Adipocyte (in vitro differentiated cells): ENCODE measurements at regions not wholly inside any gene's neighbourhood (a gene's known extent, or its start where the extent isn't known, plus 50 kb on each side); places are given as distances from the start of the nearest gene placed in this dataset.

Experiments used
- DNase-seq: peaks from one replicate; pipeline ENCODE4 v3.0.0-alpha.2; 2015; ENCODE audit warnings: low read depth
- H3K27me3 ChIP-seq: replicated peaks from 2 replicates; pipeline ENCODE4 v1.7.0; 2013; ENCODE audit warnings: mild to moderate bottlenecking, low read length, moderate library complexity; ENCODE audit not compliant: control insufficient read depth, insufficient read depth
- H3K36me3 ChIP-seq: 2 replicates; pipeline ENCODE4 v1.7.0; 2013; ENCODE audit warnings: low read length, mild to moderate bottlenecking, moderate library complexity; ENCODE audit not compliant: control insufficient read depth, insufficient read depth, severe bottlenecking
- H3K4me1 ChIP-seq: 2 replicates; pipeline ENCODE4 v1.7.0; 2013; ENCODE audit warnings: mild to moderate bottlenecking, low read length, moderate library complexity; ENCODE audit not compliant: control insufficient read depth, insufficient read depth
- H3K4me3 ChIP-seq: 2 replicates; pipeline ENCODE4 v1.7.0; 2013; ENCODE audit warnings: mild to moderate bottlenecking, low read length, moderate library complexity
- H3K9ac ChIP-seq: 2 replicates; pipeline ENCODE4 v1.7.0; 2013; ENCODE audit warnings: mild to moderate bottlenecking, low read length, moderate library complexity
- H3K9me3 ChIP-seq: 2 replicates; pipeline ENCODE4 v1.7.0; 2013; ENCODE audit warnings: mild to moderate bottlenecking, low read length, moderate library complexity; ENCODE audit not compliant: control insufficient read depth

- H3K9me3 ChIP-seq = no peaks in the 10 kb centered on the region
- no peak for DNase-seq
- no peak overlapping the region for H3K9ac ChIP-seq
- H3K4me3 ChIP-seq = no peak overlapping the region
- no peaks in the 10 kb centered on the region for H3K36me3 ChIP-seq
- H3K4me1 ChIP-seq = no peaks in the 10 kb centered on the region
- no peaks in the 10 kb centered on the region for H3K27me3 ChIP-seq
Observed at GRCh38 chr13:111557921-111558699, 237.7 kb downstream of the TEX29 start.

- H3K4me3 ChIP-seq = no peak overlapping the region
- H3K27me3 ChIP-seq = no peaks in the 10 kb centered on the region
- no peaks in the 10 kb centered on the region for H3K36me3 ChIP-seq
- no peak for DNase-seq
- H3K4me1 ChIP-seq = no peaks in the 10 kb centered on the region
- no peak overlapping the region for H3K9ac ChIP-seq
- H3K9me3 ChIP-seq = no peaks in the 10 kb centered on the region
Observed at GRCh38 chr13:111558700-111559088, 238.3 kb downstream of the TEX29 start.

GRCh38 chr13:111559612-111560403 lies 239.4 kb downstream of the TEX29 start:
- DNase-seq = no peak
- no peak overlapping the region for H3K9ac ChIP-seq

DNA sequence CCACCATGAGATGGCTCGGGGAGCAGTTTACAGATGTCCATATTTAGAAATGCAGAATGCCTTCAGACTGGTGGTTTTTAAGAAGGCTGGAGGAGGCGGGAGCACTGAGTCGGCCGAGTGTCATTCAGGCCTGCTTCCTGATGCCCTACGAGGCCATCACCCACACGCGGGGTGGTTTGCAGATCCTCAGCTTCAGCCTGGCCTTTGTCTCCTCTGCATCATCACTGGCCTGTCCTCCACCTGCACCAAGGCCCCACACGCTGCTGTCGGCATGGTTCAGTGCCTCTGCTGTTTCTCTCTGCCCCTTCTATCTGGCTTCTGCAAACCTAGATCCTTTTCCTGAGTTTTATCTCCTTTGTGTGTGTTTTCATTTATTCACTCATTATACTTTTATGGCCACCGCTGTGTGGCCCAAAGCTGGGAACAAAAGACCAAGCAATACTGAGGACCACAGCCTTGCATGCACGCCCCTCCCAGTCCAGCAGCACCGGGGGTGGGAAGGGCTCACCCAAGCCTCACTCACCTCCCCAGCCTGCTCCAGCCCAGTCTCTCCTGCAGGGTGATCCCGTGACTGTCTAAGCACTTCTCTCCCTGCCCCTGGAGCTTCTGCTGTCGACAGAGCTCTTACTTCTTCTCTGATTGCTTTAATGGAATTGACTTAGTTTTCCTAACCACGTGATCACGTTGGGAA lies 240.8 kb downstream of the TEX29 start:
- Histone ChIP-seq H3K27me3 (no peaks in the 10 kb centered on the region), H3K4me1 (no peaks in the 10 kb centered on the region), H3K9ac (no peak overlapping the region), H3K36me3 (no peaks in the 10 kb centered on the region), H3K9me3 (no peaks in the 10 kb centered on the region), H3K4me3 (no peak overlapping the region)
- DNase-seq = no peak

More at GRCh38 chr13:111559612-111560403, 239.4 kb downstream of the TEX29 start:
- Histone ChIP-seq H3K4me1 (no peaks in the 10 kb centered on the region), H3K4me3 (no peak overlapping the region), H3K36me3 (no peaks in the 10 kb centered on the region), H3K27me3 (no peaks in the 10 kb centered on the region), H3K9me3 (no peaks in the 10 kb centered on the region)

DNA sequence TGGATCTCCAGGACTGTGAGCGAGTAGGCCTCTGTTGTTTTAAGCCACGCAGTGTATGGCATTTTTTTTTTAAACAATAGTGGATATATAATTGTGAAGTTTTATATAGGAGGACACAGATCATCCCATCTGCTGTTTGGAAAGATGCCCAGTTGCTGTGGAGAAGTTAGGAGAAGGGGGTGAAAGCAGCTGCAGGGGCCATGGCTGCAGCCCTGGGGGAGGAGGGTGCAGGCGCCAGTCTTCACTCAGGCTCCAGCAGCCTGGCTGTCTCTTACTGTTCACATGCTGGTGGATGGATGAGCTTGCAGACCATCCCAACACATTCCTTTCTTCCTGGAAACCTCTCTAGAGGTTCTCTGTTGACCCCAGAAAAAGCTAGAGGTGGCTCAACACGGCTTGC lies 242.3 kb downstream of the TEX29 start:
- no peak overlapping the region for H3K9ac ChIP-seq
- H3K9me3 ChIP-seq = no peaks in the 10 kb centered on the region
- no peaks in the 10 kb centered on the region for H3K36me3 ChIP-seq
- DNase-seq = no peak
- no peak overlapping the region for H3K4me3 ChIP-seq
- no peaks in the 10 kb centered on the region for H3K27me3 ChIP-seq
- H3K4me1 ChIP-seq = no peaks in the 10 kb centered on the region

DNA sequence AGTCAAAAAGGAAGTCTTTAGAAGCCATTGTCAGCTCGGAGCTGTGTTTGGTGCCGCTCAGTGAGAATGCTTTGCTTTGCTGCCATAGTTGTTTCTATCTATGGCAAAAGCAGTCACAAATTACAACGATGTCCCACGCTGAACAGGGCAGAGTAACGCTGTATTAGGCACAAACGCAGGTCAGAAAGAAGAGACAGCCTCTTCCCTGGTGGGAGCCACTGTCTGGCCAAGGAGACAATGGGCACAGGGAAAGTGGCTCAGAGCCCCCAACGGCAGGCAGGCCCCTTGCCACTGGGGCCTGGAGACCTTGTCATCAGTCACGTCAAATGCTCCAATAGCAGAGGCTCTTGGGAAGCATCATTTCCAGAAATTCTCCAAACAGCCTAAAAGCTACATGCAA lies 244.2 kb downstream of the TEX29 start:
- Histone ChIP-seq H3K9me3 (no peaks in the 10 kb centered on the region), H3K4me3 (no peak overlapping the region), H3K4me1 (no peaks in the 10 kb centered on the region), H3K27me3 (no peaks in the 10 kb centered on the region), H3K9ac (no peak overlapping the region), H3K36me3 (no peaks in the 10 kb centered on the region)
- no peak for DNase-seq

- Histone ChIP-seq H3K4me1 (no peaks in the 10 kb centered on the region), H3K36me3 (no peaks in the 10 kb centered on the region), H3K27me3 (no peaks in the 10 kb centered on the region), H3K9me3 (no peaks in the 10 kb centered on the region), H3K9ac (no peak overlapping the region), H3K4me3 (no peak overlapping the region)
- DNase-seq = no peak
Observed at GRCh38 chr13:111565400-111565799, 245.0 kb downstream of the TEX29 start.

- H3K9me3 ChIP-seq = no peaks in the 10 kb centered on the region
- no peak for DNase-seq
- no peaks in the 10 kb centered on the region for H3K36me3 ChIP-seq
- H3K27me3 ChIP-seq = no peaks in the 10 kb centered on the region
- H3K4me3 ChIP-seq = no peak overlapping the region
- H3K9ac ChIP-seq = no peak overlapping the region
- H3K4me1 ChIP-seq = no peaks in the 10 kb centered on the region
Observed at GRCh38 chr13:111566567-111566966, 246.1 kb downstream of the TEX29 start.

- no peak overlapping the region for H3K4me3 ChIP-seq
- DNase-seq = no peak
- no peaks in the 10 kb centered on the region for H3K36me3 ChIP-seq
- no peaks in the 10 kb centered on the region for H3K27me3 ChIP-seq
- H3K9me3 ChIP-seq = no peaks in the 10 kb centered on the region
- H3K4me1 ChIP-seq = no peaks in the 10 kb centered on the region
- no peak overlapping the region for H3K9ac ChIP-seq
Observed at GRCh38 chr13:111567637-111568036, 247.2 kb downstream of the TEX29 start.

GRCh38 chr13:111568290-111568689 lies 247.8 kb downstream of the TEX29 start:
- no peak overlapping the region for H3K4me3 ChIP-seq
- H3K27me3 ChIP-seq = no peaks in the 10 kb centered on the region
- no peaks in the 10 kb centered on the region for H3K36me3 ChIP-seq
- H3K9ac ChIP-seq = no peak overlapping the region
- no peaks in the 10 kb centered on the region for H3K4me1 ChIP-seq
- no peak for DNase-seq
- no peaks in the 10 kb centered on the region for H3K9me3 ChIP-seq

DNA sequence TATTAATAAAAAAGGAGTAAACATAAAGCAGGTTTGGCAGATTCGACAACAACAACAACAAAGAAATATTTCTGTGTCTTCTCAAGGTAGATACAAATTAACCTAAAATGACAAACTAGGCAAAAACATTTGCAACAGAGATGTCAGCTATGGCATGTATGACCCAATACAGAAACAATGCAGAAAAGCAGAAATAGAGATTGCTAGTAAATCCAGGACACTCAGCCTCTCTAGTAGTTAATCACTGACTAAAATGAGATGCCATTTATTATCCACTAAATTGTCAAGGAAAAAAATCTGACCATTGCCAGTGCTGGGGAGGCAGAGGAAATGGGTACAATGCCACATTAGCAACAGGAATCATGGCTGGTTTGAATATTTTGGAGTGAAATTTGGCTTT lies 250.5 kb downstream of the TEX29 start:
- no peaks in the 10 kb centered on the region for H3K4me1 ChIP-seq
- peaks cover 4% of the 10 kb centered on the region for H3K9me3 ChIP-seq
- no peak overlapping the region for H3K9ac ChIP-seq
- no peaks in the 10 kb centered on the region for H3K36me3 ChIP-seq
- DNase-seq = no peak
- H3K27me3 ChIP-seq = no peaks in the 10 kb centered on the region
- H3K4me3 ChIP-seq = no peak overlapping the region
